Fibroblast of lung (primary cell): ENCODE measurements at regions not wholly inside any gene's neighbourhood (a gene's known extent, or its start where the extent isn't known, plus 50 kb on each side); places are given as distances from the start of the nearest gene placed in this dataset.

Experiments
- DNase-seq, 2 donors: peaks; one replicate each; pipeline versions ENCODE4 v3.0.0 to v3.0.0-alpha.2; 2010; ENCODE audit warnings: low read depth in 2 of 2
- H2AFZ ChIP-seq: 2 replicates; pipeline ENCODE4 v1.5.1; 2012; ENCODE audit warnings: low read length, control low read depth, inconsistent platforms
- H3K27ac ChIP-seq: 2 replicates; pipeline ENCODE4 v1.5.1; 2011; ENCODE audit warnings: low read length, control low read depth; ENCODE audit not compliant: insufficient read depth
- H3K27me3 ChIP-seq: 2 replicates; pipeline ENCODE4 v1.5.1; 2011; ENCODE audit warnings: mild to moderate bottlenecking, low read length; ENCODE audit not compliant: control insufficient read depth, insufficient read depth
- H3K36me3 ChIP-seq: 2 replicates; pipeline ENCODE4 v1.5.1; 2011; ENCODE audit warnings: low read length; ENCODE audit not compliant: control insufficient read depth, insufficient read depth
- H3K4me1 ChIP-seq: 2 replicates; pipeline ENCODE4 v1.5.1; 2011; ENCODE audit warnings: low read length; ENCODE audit not compliant: control insufficient read depth, insufficient read depth; ENCODE audit errors: extremely low read depth
- H3K4me2 ChIP-seq: 2 replicates; pipeline ENCODE4 v1.5.1; 2011; ENCODE audit warnings: low read length, control low read depth; ENCODE audit not compliant: insufficient read depth; ENCODE audit errors: extremely low read depth
- H3K4me3 ChIP-seq, 4 experiments: fragments of 200-600 bp in 1 of 4; sonication (generic) in 1 of 4; replicated peaks in 1 of 4; 2 replicates each; pipeline ENCODE4 v1.5.1; 2011 to 2016; ENCODE audit warnings: low read length in 4 of 4, low read depth in 3 of 4, mild to moderate bottlenecking in 3 of 4, control low read depth in 2 of 4, inconsistent platforms in 1 of 4, mixed read lengths in 1 of 4; ENCODE audit not compliant: insufficient read depth in 1 of 4; ENCODE audit errors: control extremely low read depth in 1 of 4
- H3K79me2 ChIP-seq: 2 replicates; pipeline ENCODE4 v1.5.1; 2012; ENCODE audit warnings: mild to moderate bottlenecking, low read length, inconsistent platforms; ENCODE audit not compliant: control insufficient read depth, insufficient read depth
- H3K9ac ChIP-seq: 2 replicates; pipeline ENCODE4 v1.5.1; 2011; ENCODE audit warnings: mild to moderate bottlenecking, low read length, control low read depth; ENCODE audit not compliant: insufficient read depth
- H3K9me3 ChIP-seq: 2 replicates; pipeline ENCODE4 v1.5.1; 2012; ENCODE audit warnings: low read depth, low read length; ENCODE audit not compliant: control insufficient read depth, insufficient read depth
- H4K20me1 ChIP-seq: 2 replicates; pipeline ENCODE4 v1.5.1; 2011; ENCODE audit warnings: low read length; ENCODE audit not compliant: control insufficient read depth, insufficient read depth; ENCODE audit errors: extremely low read depth
- CTCF ChIP-seq, 2 donors: IDR thresholded peaks in 1 of 2; conservative IDR thresholded peaks in 1 of 2; 1 replicate in 1 of 2; 2 replicates in 1 of 2; pipeline ENCODE4 v1.5.1; 2011 to 2012; ENCODE audit warnings: low read length in 2 of 2, control low read depth in 1 of 2, inconsistent platforms in 1 of 2, low read depth in 1 of 2, mild to moderate bottlenecking in 1 of 2
- EZH2 ChIP-seq: IDR thresholded peaks from 2 replicates; pipeline ENCODE4 v1.5.1; 2012; ENCODE audit warnings: low read length, control low read depth, mild to moderate bottlenecking; ENCODE audit errors: missing control alignments

- H3K36me3 ChIP-seq, result no peaks in the 10 kb centered on the region
- H3K4me3 ChIP-seq, result no peak overlapping the region
- no peak overlapping the region for H3K4me2 ChIP-seq
- no peaks in the 10 kb centered on the region for H3K79me2 ChIP-seq
- no peaks in the 10 kb centered on the region for H3K4me1 ChIP-seq
- no peak for TF ChIP-seq EZH2
- TF ChIP-seq CTCF (conservative IDR thresholded peaks at IDR 0.05 in 1 of 2, IDR thresholded peaks at IDR 0.05 in 1 of 2; ENCODE audit: low read depth in 1 of 2, low read length in 2 of 2), result no peak
- H3K9me3 ChIP-seq, result no peaks in the 10 kb centered on the region
- no peak for DNase-seq
- no peak overlapping the region for H3K27ac ChIP-seq
- no peaks in the 10 kb centered on the region for H4K20me1 ChIP-seq
- no peaks in the 10 kb centered on the region for H3K27me3 ChIP-seq
- no peak overlapping the region for H2AFZ ChIP-seq
- no peak overlapping the region for H3K9ac ChIP-seq
These were observed 703.9 kb upstream of the SEMA6D start for GRCh38 chr15:47013446-47013845.

- DNase-seq, result no peak
- no peaks in the 10 kb centered on the region for H3K27me3 ChIP-seq
- H2AFZ ChIP-seq, result no peak overlapping the region
- no peak overlapping the region for H3K27ac ChIP-seq
- H3K4me2 ChIP-seq, result no peak overlapping the region
- H3K4me1 ChIP-seq, result no peaks in the 10 kb centered on the region
- H3K9ac ChIP-seq, result no peak overlapping the region
- H3K4me3 ChIP-seq, result no peak overlapping the region
- no peaks in the 10 kb centered on the region for H3K79me2 ChIP-seq
- no peak for TF ChIP-seq CTCF (conservative IDR thresholded peaks at IDR 0.05 in 1 of 2, IDR thresholded peaks at IDR 0.05 in 1 of 2; ENCODE audit: low read depth in 1 of 2, low read length in 2 of 2)
- TF ChIP-seq EZH2, result no peak
- H4K20me1 ChIP-seq, result no peaks in the 10 kb centered on the region
- H3K36me3 ChIP-seq, result no peaks in the 10 kb centered on the region
- no peaks in the 10 kb centered on the region for H3K9me3 ChIP-seq
These were observed 689.9 kb upstream of the SEMA6D start for GRCh38 chr15:47027322-47027946.

GRCh38 chr15:47035475-47036406 is 681.6 kb upstream of the SEMA6D start:
- no peaks in the 10 kb centered on the region for H3K36me3 ChIP-seq
- H3K27ac ChIP-seq, result no peak overlapping the region
- H3K4me1 ChIP-seq, result no peaks in the 10 kb centered on the region
- H4K20me1 ChIP-seq, result no peaks in the 10 kb centered on the region
- H3K9me3 ChIP-seq, result no peaks in the 10 kb centered on the region
- H2AFZ ChIP-seq, result no peak overlapping the region
- TF ChIP-seq EZH2 (no peak), CTCF (conservative IDR thresholded peaks at IDR 0.05 in 1 of 2, IDR thresholded peaks at IDR 0.05 in 1 of 2; ENCODE audit: low read depth in 1 of 2, low read length in 2 of 2) (no peak)
- H3K4me2 ChIP-seq, result no peak overlapping the region
- no peaks in the 10 kb centered on the region for H3K79me2 ChIP-seq
- no peak overlapping the region for H3K4me3 ChIP-seq
- DNase-seq, result no peak
- no peaks in the 10 kb centered on the region for H3K27me3 ChIP-seq
- H3K9ac ChIP-seq, result no peak overlapping the region
